BLaER1 (cell line): ENCODE measurements at regions not wholly inside any gene's neighbourhood (a gene's known extent, or its start where the extent isn't known, plus 50 kb on each side); places are given as distances from the start of the nearest gene placed in this dataset.
"Not testable (repeated sequence)": the region's sequence is repeated elsewhere in the genome, so short reads cannot be mapped to it uniquely, and the experiment has no call there.

Source experiments
- H3K27ac ChIP-seq: shearing (Covaris generic); formaldehyde crosslinking; 2 replicates; pipeline ENCODE4 v1.8.1; 2022
- H3K27me3 ChIP-seq: shearing (Covaris generic); formaldehyde crosslinking; 2 replicates; pipeline ENCODE4 v1.8.1; 2022
- H3K36me3 ChIP-seq: shearing (Covaris generic); formaldehyde crosslinking; 2 replicates; pipeline ENCODE4 v1.8.1; 2022
- H3K4me1 ChIP-seq: shearing (Covaris generic); formaldehyde crosslinking; 2 replicates; pipeline ENCODE4 v1.8.1; 2022
- H3K4me2 ChIP-seq: shearing (Covaris generic); formaldehyde crosslinking; 2 replicates; pipeline ENCODE4 v1.8.1; 2022
- H3K4me3 ChIP-seq: shearing (Covaris generic); formaldehyde crosslinking; 2 replicates; pipeline ENCODE4 v1.8.1; 2022
- H3K9ac ChIP-seq: shearing (Covaris generic); formaldehyde crosslinking; 2 replicates; pipeline ENCODE4 v1.8.1; 2022
- H3K9me3 ChIP-seq: shearing (Covaris generic); formaldehyde crosslinking; 2 replicates; pipeline ENCODE4 v1.8.1; 2022
- H4K20me1 ChIP-seq: shearing (Covaris generic); formaldehyde crosslinking; 2 replicates; pipeline ENCODE4 v1.8.1; 2022
- Cebpa-rat ChIP-seq: shearing (Covaris generic); IDR thresholded peaks from 2 replicates; pipeline ENCODE4 v1.8.1; 2022

DNA sequence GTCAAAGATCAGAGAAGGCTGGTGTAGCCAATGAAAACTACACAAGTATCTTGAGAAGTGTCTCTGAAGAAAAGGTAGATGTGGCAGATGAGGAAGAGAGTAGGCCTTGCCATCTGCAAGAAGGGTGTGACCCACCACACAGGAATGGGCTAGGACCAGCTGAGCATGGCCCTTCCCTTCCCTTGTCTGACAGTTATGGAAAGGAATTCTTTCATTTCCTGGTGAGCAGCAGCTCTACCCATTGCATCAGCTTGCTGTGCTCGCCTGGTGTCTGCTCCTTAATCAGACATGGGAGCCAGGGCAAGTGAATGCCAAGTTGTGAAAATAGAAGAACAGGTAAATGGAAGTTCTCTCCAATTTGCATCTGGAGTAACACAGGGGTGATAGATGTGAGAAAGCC lies 145.2 kb upstream of the KRR1 start:
- Histone ChIP-seq H3K27me3 (no peaks in the 10 kb centered on the region), H3K9ac (no peak overlapping the region), H3K4me1 (no peaks in the 10 kb centered on the region), H3K4me3 (no peak overlapping the region), H3K36me3 (no peaks in the 10 kb centered on the region), H3K27ac (no peak overlapping the region), H3K4me2 (no peak overlapping the region), H3K9me3 (no peaks in the 10 kb centered on the region), H4K20me1 (no peaks in the 10 kb centered on the region)
- TF ChIP-seq Cebpa-rat: no peak

DNA sequence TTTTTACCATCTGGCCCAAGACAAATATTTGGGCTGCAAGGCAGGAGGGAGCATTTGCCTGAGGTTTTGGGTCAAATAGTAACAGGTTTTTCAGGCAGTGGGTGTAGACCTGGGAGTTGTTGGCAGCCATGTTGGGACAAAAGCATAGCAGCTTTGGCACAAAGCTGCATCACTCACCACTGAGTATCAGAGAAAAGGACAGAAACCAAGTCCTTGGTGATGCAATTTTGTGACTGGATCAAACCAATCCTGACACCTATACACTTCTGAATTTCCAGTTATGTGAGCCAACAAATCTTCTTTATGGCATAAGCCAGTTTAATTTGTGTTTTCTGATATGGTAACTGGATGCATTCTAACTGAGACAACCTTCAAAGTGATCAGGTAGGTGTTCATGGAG lies 144.8 kb upstream of the KRR1 start:
- Histone ChIP-seq H3K4me3 (no peak overlapping the region), H3K36me3 (no peaks in the 10 kb centered on the region), H3K9me3 (no peaks in the 10 kb centered on the region), H3K4me1 (no peaks in the 10 kb centered on the region), H3K9ac (no peak overlapping the region), H4K20me1 (no peaks in the 10 kb centered on the region), H3K27ac (no peak overlapping the region), H3K27me3 (no peaks in the 10 kb centered on the region), H3K4me2 (no peak overlapping the region)
- TF ChIP-seq Cebpa-rat: no peak

DNA sequence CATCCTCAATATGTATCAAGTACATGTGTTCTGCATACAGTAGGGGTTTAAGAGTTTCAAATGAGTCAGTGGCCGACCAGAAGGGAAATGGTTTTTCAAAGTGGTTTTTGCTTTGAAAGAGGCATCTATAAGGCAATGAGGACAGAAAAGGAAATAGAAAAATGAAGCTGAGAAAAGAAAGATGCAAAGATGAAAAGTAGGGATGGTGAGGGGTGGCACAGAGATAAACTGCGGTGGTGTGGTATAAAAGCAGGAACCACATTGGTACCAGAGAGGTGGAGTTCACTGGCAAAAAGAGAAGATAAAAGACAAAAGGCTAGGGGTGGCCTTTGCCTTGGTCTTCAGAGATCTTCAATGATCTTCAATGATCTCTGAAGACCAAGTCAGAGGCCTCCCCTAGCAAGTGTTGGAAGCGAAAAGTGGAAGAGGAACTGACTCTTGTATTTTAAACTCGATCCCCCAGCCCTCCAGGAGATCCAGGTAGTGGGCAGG lies 144.0 kb upstream of the KRR1 start:
- Histone ChIP-seq H3K4me1 (no peaks in the 10 kb centered on the region), H3K9ac (no peak overlapping the region), H3K9me3 (no peaks in the 10 kb centered on the region), H4K20me1 (no peaks in the 10 kb centered on the region), H3K27me3 (no peaks in the 10 kb centered on the region), H3K36me3 (no peaks in the 10 kb centered on the region), H3K4me2 (no peak overlapping the region), H3K4me3 (no peak overlapping the region), H3K27ac (no peak overlapping the region)
- TF ChIP-seq Cebpa-rat: no peak

DNA sequence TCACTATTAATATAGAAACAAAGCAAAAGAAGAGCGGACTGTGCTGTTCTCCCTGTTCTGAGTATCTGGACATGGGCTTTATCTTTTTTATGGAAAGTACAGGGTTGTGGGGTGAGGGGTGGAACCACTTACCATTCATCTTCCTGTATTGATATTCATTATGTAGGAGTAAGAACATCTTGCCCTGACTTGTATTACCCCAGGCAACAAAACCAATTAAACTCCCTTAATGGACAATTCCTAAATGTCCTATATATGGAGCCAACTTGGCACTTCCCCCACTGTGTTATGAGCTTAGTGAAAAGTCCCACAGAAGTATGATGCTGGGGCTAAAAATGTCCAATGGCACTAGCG lies 139.9 kb upstream of the KRR1 start:
- H3K4me2 ChIP-seq: no peak overlapping the region
- H3K4me1 ChIP-seq: no peaks in the 10 kb centered on the region
- H3K9me3 ChIP-seq: no peaks in the 10 kb centered on the region
- H3K9ac ChIP-seq: no peak overlapping the region
- no peak for TF ChIP-seq Cebpa-rat
- no peak overlapping the region for H3K4me3 ChIP-seq
- no peaks in the 10 kb centered on the region for H3K36me3 ChIP-seq
- no peak overlapping the region for H3K27ac ChIP-seq
- H4K20me1 ChIP-seq: no peaks in the 10 kb centered on the region
- H3K27me3 ChIP-seq: no peaks in the 10 kb centered on the region

DNA sequence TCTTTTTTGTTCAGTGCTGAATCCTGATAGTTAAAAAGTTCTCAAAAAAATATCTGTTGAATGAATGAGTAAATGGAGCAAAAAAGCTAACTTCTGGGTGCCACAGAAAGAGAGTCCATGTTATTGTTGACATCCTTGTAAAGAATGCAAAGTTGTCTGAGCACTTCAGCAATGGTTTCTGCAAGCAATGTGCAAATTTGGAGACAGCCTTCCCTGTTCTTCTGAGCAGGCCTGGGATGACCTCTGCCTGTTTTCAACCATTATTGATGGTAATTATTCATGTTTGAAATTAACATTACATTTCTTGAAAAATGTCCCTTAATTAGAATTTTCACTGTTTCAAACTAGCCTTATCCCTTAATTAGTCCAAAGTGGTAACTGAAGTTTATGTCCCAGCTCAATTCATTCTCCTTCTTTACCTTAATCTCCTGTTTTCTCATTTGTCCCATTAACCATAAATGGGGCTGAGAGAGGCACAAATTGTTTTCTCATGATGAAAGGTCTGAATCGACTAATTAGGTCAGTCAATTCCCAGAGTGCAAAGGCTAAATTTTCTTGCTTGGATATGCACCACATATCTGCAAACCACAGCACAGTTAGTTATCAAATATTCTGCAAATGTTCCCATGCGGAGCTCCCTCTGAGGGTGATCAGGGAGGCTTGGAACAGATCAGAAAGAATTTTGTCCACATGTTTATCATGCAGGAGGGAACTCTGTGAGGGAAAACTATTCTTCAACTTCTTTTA lies 139.4 kb upstream of the KRR1 start:
- H3K4me2 ChIP-seq: no peak overlapping the region

DNA sequence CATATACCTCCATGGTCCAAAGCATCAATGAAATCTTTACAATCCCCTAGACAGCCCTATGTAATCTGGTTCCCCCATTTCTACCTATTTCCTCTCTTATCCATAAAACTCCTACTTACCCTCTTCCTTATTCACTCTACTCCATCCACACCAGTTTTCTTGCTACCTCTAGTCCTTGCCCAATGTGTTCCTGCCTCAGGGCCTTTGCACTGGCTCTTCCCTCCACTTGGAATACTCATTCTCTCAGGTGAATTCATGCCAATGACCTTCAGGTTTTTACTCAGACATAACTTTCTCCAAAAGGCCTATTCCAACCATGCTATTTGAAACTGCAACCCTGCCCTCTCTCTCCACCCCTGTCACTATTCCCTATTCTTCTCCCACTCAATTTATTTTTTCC lies 138.7 kb upstream of the KRR1 start:
- Histone ChIP-seq H3K4me1 (peaks cover 2% of the 10 kb centered on the region), H3K9me3 (no peaks in the 10 kb centered on the region), H3K27me3 (no peaks in the 10 kb centered on the region), H3K4me2 (no peak overlapping the region), H3K36me3 (no peaks in the 10 kb centered on the region), H3K27ac (no peak overlapping the region), H3K4me3 (no peak overlapping the region), H4K20me1 (no peaks in the 10 kb centered on the region), H3K9ac (no peak overlapping the region)
- no peak for TF ChIP-seq Cebpa-rat

More for the DNA sequence above, 139.4 kb upstream of the KRR1 start:
- Histone ChIP-seq H3K27me3 (no peaks in the 10 kb centered on the region), H3K9me3 (no peaks in the 10 kb centered on the region), H3K4me1 (no peaks in the 10 kb centered on the region), H4K20me1 (no peaks in the 10 kb centered on the region), H3K4me3 (no peak overlapping the region), H3K27ac (no peak overlapping the region), H3K36me3 (no peaks in the 10 kb centered on the region), H3K9ac (no peak overlapping the region)
- no peak for TF ChIP-seq Cebpa-rat

DNA sequence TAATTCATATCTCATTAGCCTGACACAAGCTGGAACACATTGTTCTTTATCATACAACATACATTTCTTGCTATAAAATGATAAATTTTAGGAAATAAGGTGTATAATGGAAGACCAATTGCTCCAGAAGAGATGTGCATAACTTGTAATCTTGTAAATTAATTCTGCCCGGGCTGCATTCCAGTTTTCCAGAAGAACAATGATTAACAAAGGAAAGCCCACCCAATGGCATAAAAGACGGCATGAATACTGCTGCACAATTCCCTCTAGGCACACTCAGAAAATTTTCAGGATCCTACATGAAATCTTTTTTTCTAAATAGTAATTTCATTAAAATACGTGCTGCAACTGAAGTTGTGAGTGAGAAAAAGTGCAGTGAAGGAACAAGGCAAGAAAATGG lies 137.4 kb upstream of the KRR1 start:
- Histone ChIP-seq H3K9ac (no peak overlapping the region), H3K4me3 (no peak overlapping the region), H3K4me2 (no peak overlapping the region), H4K20me1 (no peaks in the 10 kb centered on the region), H3K27ac (no peak overlapping the region), H3K9me3 (no peaks in the 10 kb centered on the region), H3K27me3 (no peaks in the 10 kb centered on the region), H3K4me1 (peaks cover 15% of the 10 kb centered on the region), H3K36me3 (no peaks in the 10 kb centered on the region)
- TF ChIP-seq Cebpa-rat: no peak

DNA sequence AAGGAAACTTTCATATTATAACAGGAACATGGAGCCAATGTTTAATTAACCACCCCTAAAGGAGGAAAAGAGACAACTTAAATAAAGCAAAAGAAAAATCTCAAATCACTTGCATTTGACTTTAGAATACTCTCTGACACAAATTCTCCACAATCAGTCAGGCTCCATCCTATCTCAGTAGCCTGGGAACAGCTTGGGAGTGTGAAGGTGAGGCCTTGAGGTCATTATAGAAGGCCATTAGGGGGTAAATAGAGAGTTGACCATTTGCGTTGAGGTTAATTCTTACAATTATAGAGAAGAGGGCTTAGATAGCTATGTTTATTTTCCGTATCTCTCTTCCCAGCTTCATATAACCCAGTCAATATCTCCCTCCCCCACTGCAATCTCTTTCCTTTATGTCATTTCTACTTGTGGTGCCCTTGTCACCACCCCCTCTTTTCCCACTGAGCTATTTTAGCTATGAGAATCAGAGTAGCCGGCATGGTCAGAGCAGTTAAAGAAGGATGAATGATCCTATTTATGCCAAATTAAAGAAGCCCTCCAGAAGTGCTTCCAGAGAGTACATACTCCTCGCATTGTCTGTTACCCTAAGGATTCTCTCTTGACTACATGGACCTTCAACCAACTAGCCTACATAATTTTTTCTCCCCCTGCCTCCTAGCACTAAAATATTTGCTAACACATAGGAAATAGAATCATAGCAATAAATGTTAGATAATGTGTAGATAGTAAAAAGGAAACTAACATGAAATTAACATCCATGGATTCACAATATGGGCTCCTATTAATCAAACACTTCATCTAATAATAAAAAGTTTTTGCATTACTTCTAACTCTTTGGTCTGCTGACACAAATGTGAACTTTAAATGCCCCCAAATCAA lies 135.2 kb upstream of the KRR1 start:
- Histone ChIP-seq H4K20me1 (no peaks in the 10 kb centered on the region), H3K9ac (no peak overlapping the region), H3K4me1 (peaks cover 22% of the 10 kb centered on the region), H3K36me3 (no peaks in the 10 kb centered on the region), H3K4me3 (no peak overlapping the region), H3K4me2 (no peak overlapping the region), H3K9me3 (no peaks in the 10 kb centered on the region), H3K27me3 (no peaks in the 10 kb centered on the region), H3K27ac (no peak overlapping the region)
- TF ChIP-seq Cebpa-rat: no peak

DNA sequence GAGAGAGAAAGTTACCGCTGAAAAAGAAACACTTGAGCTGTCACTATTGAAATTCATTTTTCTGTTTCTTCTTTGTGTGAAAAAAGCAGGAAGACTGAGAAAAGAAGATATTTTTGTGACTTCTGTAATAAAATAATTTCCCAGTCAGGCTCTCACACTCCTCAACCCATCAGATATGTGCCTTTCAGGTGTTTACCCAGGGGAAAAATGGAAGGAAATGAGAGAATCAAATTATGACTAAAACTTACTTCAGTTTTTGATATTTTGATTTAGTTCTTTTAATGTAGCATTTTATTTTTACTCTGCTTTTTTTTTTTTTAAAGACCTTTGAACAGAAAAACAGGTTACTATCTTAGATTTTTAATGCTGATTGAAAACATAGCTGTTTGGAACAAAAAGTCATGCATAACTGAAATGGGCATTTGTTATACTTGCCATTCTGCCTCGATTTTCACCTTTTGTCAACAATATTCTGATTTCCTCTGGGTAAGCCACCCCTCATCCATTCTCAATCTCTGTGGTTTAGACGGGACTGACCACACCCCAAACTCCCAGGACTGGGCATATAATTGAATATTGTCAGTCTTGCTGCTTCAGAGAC lies 133.2 kb upstream of the KRR1 start:
- no peak for TF ChIP-seq Cebpa-rat
- H3K4me3 ChIP-seq: no peak overlapping the region
- H3K9ac ChIP-seq: no peak overlapping the region
- H3K27ac ChIP-seq: 0 out of 2 replicates have a peak overlapping the region, but pooled peaks have one; percentile 3
- H4K20me1 ChIP-seq: no peaks in the 10 kb centered on the region
- peaks cover 38% of the 10 kb centered on the region for H3K4me1 ChIP-seq
- no peaks in the 10 kb centered on the region for H3K36me3 ChIP-seq
- no peaks in the 10 kb centered on the region for H3K27me3 ChIP-seq
- no peaks in the 10 kb centered on the region for H3K9me3 ChIP-seq
- peak overlapping the region; percentile 48 for H3K4me2 ChIP-seq

DNA sequence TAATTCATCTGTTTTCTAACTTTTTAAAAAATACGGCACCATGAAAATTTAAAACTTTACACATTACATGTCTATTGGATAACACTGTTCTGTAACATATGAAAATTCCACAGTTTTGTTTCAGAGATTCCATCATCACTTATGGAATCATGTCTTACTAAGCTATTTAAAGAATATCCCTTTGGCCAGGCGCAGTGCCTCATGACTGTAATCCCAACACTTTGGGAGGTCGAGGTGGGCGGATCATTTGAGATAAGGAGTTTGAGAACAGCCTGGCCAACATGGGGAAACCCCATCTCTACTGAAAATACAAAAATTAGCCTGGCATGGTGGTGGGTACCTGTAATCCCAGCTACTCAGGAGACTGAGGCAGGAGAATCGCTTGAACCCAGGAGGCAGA lies 131.7 kb upstream of the KRR1 start:
- H4K20me1 ChIP-seq, H3K9me3 ChIP-seq, H3K4me2 ChIP-seq, H3K36me3 ChIP-seq, H3K27ac ChIP-seq, H3K27me3 ChIP-seq, H3K4me3 ChIP-seq, H3K9ac ChIP-seq: not testable (repeated sequence)
- peaks cover 38% of the 10 kb centered on the region for H3K4me1 ChIP-seq
